ENCODE measurements at regions not wholly inside any gene's neighbourhood (a gene's known extent, or its start where the extent isn't known, plus 50 kb on each side); places are given as distances from the start of the nearest gene placed in this dataset.

DNA sequence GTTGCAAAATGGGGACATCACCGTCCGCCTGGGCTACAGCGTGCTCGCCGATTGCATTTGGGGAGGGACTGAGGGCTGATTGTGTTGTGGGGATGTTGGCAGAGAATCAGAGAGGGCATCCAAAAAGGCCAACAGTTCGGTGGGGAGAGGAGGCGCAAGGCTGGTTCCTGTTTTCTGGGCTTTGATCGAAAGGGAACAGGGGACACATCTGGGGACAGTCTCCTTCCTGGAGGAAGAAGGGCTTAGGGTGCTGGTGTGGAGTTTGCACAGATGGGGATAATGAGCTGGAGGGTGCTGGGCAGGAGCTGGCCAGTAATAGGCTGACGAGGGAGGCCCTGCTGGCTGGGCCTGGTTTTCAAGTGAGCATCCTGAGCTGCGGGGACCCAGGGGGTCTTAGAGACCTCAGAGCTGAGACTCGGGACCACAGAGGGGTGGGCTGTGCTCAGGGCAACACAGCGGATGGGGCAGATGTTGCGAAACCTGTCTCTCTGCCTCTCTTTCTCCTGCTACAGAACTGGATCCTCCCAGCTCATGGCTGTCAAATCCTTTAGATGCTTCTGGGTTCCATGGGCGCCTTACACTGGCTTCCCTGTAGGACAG lies 288.7 kb downstream of the SEC14L1 start:
- CTCF ChIA-PET = interaction anchor here (0.6 to 12.5 kb wide), 40 partner anchors 9 to 150 kb away, joined by 3 to 149 read pairs (median 6); no protein-coding TSS in a partner anchor
- peak overlapping the region; percentile 57 for H3K27ac Mint-ChIP-seq
- ATAC-seq = no peak
- no peak for DNase-seq
- no peaks in the 10 kb centered on the region for H3K27me3 Mint-ChIP-seq (ENCODE audit: low read depth)
- no peak overlapping the region for H3K4me3 Mint-ChIP-seq
- H3K4me1 Mint-ChIP-seq (ENCODE audit: low read depth) = peaks cover 94% of the 10 kb centered on the region
- no peaks in the 10 kb centered on the region for H3K9me3 Mint-ChIP-seq (ENCODE audit: insufficient read depth)
- POLR2A ChIA-PET = interaction anchor here (0.6 to 2.4 kb wide), 12 partner anchors 8 to 47 kb away, joined by 3 to 12 read pairs (median 4); no protein-coding TSS in a partner anchor
- peaks cover 55% of the 10 kb centered on the region for H3K36me3 Mint-ChIP-seq (ENCODE audit: low read depth)

DNA sequence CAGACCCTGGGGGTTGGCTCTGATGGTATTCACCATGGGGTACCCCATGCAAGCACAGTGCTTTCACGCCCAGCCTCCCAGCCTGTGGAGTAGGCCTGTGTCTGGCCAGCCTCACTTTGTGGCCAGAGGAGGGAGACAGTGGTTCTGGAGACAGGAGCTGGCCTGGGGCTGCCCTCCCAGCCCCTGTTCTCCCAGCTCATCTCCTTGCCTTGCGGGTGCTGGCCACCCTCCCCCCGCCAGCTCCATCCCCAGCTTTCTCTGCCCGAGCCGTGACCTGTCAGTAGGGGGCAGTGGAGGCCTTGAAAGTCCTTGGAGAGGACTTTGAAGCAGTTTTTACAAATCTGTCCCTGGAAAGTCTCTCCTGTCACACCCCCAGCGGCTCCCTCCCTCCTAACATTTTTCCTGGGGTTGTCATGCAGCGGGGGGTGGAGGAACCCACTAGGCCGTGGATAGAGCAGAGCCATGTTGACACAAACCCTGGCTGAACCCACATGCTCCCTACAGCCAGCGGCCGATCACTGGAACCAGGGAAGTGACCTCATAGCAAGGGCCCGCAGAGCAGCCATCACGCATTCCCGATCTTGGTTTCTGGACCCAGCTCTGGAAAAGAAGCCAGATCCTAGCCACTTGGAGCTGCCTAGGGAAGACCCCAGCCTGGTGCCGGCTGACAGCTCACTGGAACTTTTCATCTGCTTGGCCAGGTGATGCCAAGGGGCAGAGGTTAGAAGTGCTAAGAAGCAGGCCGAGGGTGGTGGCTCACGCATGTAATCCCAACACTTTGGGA lies 289.4 kb downstream of the SEC14L1 start:
- CTCF ChIA-PET = interaction anchor here (0.6 to 12.5 kb wide), 41 partner anchors 10 to 151 kb away, joined by 3 to 149 read pairs (median 6); no protein-coding TSS in a partner anchor
- Mint-ChIP-seq H3K36me3 (ENCODE audit: low read depth) (peaks cover 62% of the 10 kb centered on the region), H3K27ac (peak overlapping the region; percentile 23), H3K4me3 (no peak overlapping the region), H3K4me1 (ENCODE audit: low read depth) (peaks cover 96% of the 10 kb centered on the region), H3K27me3 (ENCODE audit: low read depth) (no peaks in the 10 kb centered on the region), H3K9me3 (ENCODE audit: insufficient read depth) (no peaks in the 10 kb centered on the region)
- ATAC-seq (peak; percentile 24), DNase-seq (peak; percentile 87)
- POLR2A ChIA-PET = interaction anchor here (0.6 to 2.4 kb wide), 14 partner anchors 8 to 98 kb away, joined by 3 to 12 read pairs (median 3); no protein-coding TSS in a partner anchor

DNA sequence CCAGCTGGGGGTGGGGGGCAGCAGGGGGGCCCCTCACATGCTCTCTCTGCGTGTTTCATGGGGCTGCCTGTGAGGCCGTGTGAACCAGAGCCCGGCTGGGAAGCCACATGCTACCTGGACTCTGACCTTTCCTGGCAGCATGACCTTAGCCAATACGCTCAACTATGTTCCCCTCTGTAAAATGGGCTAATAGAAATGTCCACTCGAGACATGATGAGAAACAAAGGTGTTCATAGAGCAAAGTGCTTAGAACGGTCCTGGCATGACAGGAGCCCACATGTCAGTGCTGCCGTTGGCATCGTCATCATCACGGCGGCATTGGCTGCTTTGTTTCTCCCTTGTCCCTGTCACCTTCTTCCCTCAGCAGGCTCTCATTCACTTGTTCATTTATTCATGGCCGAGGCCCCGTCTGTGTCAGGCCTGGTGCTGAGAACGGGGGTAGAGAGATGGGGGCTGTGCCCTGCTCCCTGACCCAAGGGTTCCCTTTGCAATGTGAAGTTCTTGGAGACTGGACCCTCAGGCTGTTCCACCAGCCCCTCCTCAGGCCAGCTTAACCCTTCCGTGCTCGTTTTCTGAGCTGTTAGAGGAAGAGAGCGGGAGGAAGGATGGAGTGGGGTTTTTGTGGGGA lies 291.4 kb downstream of the SEC14L1 start:
- ATAC-seq (no peak), DNase-seq (peak; percentile 32)
- peaks cover 96% of the 10 kb centered on the region for H3K4me1 Mint-ChIP-seq (ENCODE audit: low read depth)
- peaks cover 69% of the 10 kb centered on the region for H3K36me3 Mint-ChIP-seq (ENCODE audit: low read depth)
- peak overlapping the region; percentile 87 for H3K4me3 Mint-ChIP-seq
- ChIA-PET CTCF (interaction anchor here (0.7 to 12.5 kb wide), 19 partner anchors 8 to 111 kb away, joined by 3 to 149 read pairs (median 11); no protein-coding TSS in a partner anchor), POLR2A (interaction anchor here (0.6 to 14.0 kb wide), 11 partner anchors 9 to 33 kb away, joined by 3 to 169 read pairs (median 5); no protein-coding TSS in a partner anchor)
- H3K27me3 Mint-ChIP-seq (ENCODE audit: low read depth) = no peaks in the 10 kb centered on the region
- H3K9me3 Mint-ChIP-seq (ENCODE audit: insufficient read depth) = no peaks in the 10 kb centered on the region
- H3K27ac Mint-ChIP-seq = peak overlapping the region; percentile 91

DNA sequence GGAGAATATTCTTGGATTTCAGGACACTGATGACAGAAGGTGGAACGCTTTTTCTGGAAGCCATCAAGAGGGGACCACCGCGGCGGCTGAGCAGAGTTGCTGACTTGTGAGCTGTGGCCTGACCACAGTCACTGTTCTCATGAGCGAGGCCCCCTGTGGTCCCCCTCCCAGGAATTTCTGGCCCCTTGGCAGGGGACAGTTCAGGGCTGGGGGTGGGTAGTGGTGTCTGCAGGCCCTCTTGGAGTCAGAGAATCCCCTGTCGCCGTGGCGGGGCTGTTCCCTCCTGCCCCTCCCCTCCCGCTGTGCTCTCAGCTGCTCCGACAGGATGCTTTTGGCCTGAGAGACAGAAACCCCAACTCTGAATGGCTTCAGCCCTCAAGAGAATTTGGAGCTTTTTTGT lies 292.0 kb downstream of the SEC14L1 start:
- Mint-ChIP-seq H3K9me3 (ENCODE audit: insufficient read depth) (no peaks in the 10 kb centered on the region), H3K27ac (peak overlapping the region; percentile 91), H3K36me3 (ENCODE audit: low read depth) (peaks cover 74% of the 10 kb centered on the region), H3K4me3 (peak overlapping the region; percentile 87), H3K27me3 (ENCODE audit: low read depth) (no peaks in the 10 kb centered on the region), H3K4me1 (ENCODE audit: low read depth) (peaks cover 96% of the 10 kb centered on the region)
- peak; percentile 63 for DNase-seq
- ATAC-seq = peak; percentile 15
- POLR2A ChIA-PET = interaction anchor here (0.6 to 14.0 kb wide), 13 partner anchors 8 to 58 kb away, joined by 3 to 169 read pairs (median 4); no protein-coding TSS in a partner anchor
- CTCF ChIA-PET = interaction anchor here (0.7 to 9.3 kb wide), 18 partner anchors 8 to 110 kb away, joined by 3 to 99 read pairs (median 5); no protein-coding TSS in a partner anchor

DNA sequence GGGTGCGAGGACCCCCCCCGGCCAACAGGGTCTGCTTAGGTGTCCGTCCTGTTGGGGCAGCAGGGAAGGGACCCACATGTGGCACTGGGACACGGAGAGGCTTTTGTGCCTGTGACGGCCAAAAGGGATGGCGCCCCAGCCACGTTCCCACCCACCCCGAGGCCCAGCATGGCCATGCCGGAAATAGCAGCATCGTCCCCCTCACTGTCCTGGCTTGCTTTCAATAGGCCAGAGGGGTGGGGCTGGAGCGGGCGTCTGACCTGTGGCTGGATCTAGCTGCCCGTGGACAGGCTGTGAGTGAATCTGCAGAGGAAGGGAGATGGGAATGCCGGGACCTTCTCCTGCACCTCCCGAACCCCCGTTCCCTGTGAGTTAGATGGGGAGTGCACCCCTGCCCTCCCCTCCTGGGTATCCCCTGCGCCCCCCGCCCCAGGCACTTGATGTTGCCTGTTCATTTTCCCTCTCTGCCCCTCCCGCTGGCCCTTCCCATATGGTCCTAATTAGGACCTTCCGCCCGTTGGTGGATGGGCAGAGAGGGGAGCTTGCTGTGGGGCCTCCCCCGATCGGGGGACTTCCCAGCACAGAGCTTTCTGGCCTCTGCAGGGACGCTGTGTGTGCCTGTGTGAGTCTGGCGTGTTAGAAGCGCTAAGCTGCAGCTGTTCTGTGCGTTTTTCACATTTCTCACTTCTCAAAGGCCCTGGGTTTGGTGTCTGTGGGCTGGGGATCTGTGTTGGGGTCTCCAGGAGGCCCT lies 292.8 kb downstream of the SEC14L1 start:
- ChIA-PET CTCF (interaction anchor here (0.7 to 9.3 kb wide), 19 partner anchors 8 to 102 kb away, joined by 3 to 99 read pairs (median 4); no protein-coding TSS in a partner anchor), POLR2A (interaction anchor here (1.1 to 14.0 kb wide), 11 partner anchors 8 to 59 kb away, joined by 3 to 169 read pairs (median 5); no protein-coding TSS in a partner anchor)
- peaks cover 96% of the 10 kb centered on the region for H3K4me1 Mint-ChIP-seq (ENCODE audit: low read depth)
- H3K27ac Mint-ChIP-seq = peak overlapping the region; percentile 91
- ATAC-seq (peak; percentile 27), DNase-seq (peak; percentile 58)
- no peaks in the 10 kb centered on the region for H3K9me3 Mint-ChIP-seq (ENCODE audit: insufficient read depth)
- peak overlapping the region; percentile 87 for H3K4me3 Mint-ChIP-seq
- peaks cover 72% of the 10 kb centered on the region for H3K36me3 Mint-ChIP-seq (ENCODE audit: low read depth)
- no peaks in the 10 kb centered on the region for H3K27me3 Mint-ChIP-seq (ENCODE audit: low read depth)

DNA sequence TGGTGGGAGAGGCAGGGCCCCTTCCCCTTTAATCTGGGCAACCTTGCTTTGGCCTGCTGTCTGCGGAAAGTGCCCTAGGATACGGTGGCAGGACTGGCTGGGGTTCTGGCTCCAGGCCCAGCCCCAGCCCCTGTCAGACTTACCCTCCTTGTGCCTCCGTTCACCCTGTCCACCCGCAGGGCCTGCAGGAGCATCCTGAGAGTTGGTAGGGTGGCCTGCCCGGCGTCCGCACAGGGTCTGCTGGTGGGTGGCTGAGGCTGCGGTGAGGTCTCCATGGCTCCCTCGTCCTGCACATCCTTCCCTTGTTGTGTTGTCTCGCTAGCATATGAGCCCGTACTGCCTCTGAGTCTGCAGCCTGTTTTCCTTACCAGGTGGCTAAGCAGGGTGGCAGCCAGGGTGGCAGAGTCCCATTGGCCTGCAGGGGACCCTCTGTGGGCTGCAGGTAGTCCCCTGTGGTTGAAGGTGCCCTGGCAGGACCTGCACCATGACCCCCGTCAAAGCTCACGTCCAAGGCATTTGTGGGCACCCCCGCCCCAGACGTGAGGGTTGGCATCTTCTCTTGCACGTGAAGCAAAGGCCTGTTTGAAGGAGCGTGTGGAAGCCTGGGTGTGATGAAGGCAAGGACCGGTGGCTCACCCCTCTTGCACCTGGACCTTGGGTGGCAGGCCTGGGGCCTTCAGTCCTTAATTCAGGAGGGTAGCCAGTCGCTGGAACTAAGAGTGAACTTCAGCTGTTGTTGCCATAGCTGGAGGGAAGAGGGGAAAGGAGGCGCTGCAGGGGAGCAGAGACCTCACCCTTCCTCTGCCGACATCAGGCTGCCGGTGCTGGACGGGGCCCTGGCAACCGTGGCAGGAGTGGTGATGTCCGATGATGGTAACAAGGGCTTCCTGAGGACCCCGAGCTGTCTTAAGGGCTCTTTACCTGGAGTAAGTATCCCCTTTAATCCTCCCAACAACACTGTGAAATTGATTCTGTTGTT lies 293.7 kb downstream of the SEC14L1 start:
- ATAC-seq = peak; percentile 6
- peak overlapping the region; percentile 91 for H3K27ac Mint-ChIP-seq
- peaks cover 96% of the 10 kb centered on the region for H3K4me1 Mint-ChIP-seq (ENCODE audit: low read depth)
- peaks cover 69% of the 10 kb centered on the region for H3K36me3 Mint-ChIP-seq (ENCODE audit: low read depth)
- ChIA-PET CTCF (interaction anchor here (0.7 to 9.3 kb wide), 14 partner anchors 11 to 103 kb away, joined by 3 to 99 read pairs (median 6); no protein-coding TSS in a partner anchor), POLR2A (interaction anchor here (1.1 to 14.0 kb wide), 9 partner anchors 11 to 52 kb away, joined by 4 to 169 read pairs (median 8); no protein-coding TSS in a partner anchor)
- DNase-seq = peak; percentile 31
- no peaks in the 10 kb centered on the region for H3K27me3 Mint-ChIP-seq (ENCODE audit: low read depth)
- no peaks in the 10 kb centered on the region for H3K9me3 Mint-ChIP-seq (ENCODE audit: insufficient read depth)
- peak overlapping the region; percentile 87 for H3K4me3 Mint-ChIP-seq

DNA sequence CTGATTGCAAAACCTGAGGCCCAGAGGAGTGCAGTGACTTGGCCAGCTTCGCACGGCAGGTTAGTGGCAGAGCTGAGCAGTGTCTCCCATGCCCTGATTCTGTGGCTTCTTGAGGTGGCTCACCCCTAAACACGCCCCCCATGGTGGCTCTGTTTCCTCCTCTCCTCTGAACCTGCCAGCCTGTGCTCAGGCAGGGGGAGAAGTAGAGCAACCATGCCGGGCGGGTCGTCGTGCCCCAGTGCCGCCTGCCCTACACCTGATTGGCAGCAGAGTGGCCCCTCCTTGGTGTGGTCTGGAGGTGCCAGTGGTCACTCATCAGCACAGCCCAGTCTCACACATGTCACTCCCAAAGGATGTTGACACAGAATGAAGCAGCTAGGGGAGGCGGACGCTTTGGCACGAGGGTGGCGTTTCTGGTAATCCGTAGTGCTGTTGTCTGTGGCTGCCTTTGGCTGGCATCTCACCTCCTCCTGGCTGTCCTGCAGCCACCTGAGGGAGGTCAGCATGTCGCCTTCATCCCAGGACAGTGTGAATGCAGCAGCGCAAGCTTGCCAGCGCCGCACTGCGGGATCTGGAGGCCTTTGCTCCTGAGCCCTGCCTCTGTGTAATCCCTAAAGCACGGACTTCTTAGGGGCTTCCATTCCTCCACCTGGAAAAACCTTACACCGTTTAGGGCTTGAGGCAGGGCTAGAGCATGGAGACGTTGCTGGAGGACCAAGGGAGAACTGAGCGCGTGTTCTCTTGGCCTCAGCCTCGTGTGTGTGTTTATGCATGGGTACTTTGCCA lies 294.7 kb downstream of the SEC14L1 start:
- peak overlapping the region; percentile 87 for H3K4me3 Mint-ChIP-seq
- no peaks in the 10 kb centered on the region for H3K9me3 Mint-ChIP-seq (ENCODE audit: insufficient read depth)
- ChIA-PET POLR2A (interaction anchor here (0.8 to 14.0 kb wide), 9 partner anchors 10 to 39 kb away, joined by 3 to 169 read pairs (median 4); no protein-coding TSS in a partner anchor), CTCF (interaction anchor here (0.8 to 9.3 kb wide), 9 partner anchors 9 to 104 kb away, joined by 3 to 99 read pairs (median 10); no protein-coding TSS in a partner anchor)
- DNase-seq = peak; percentile 72
- peaks cover 95% of the 10 kb centered on the region for H3K4me1 Mint-ChIP-seq (ENCODE audit: low read depth)
- peak; percentile 62 for ATAC-seq
- H3K27me3 Mint-ChIP-seq (ENCODE audit: low read depth) = no peaks in the 10 kb centered on the region
- H3K27ac Mint-ChIP-seq = peak overlapping the region; percentile 91
- H3K36me3 Mint-ChIP-seq (ENCODE audit: low read depth) = peaks cover 67% of the 10 kb centered on the region

DNA sequence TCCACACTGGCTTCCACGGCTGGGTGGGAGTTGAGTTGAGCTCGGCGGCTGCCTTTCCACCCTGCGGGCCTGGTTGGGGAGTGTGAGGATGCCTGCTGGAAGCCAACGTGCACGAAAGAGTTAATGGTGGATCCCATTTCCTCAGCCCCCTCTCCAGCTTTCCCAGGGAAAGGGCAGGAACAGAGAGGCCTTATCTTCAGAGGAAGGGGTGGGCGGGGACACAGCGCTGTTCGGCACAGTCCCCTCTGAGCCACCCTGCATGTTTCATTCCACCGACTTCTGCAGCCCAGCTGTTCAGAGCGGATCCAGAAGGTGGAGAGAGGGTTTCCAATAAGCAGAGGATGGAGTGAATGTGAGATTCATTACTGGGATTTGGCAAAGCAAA lies 295.3 kb downstream of the SEC14L1 start:
- CTCF ChIA-PET = interaction anchor here (1.1 to 9.3 kb wide), 6 partner anchors 8 to 105 kb away, joined by 4 to 99 read pairs (median 21); no protein-coding TSS in a partner anchor
- POLR2A ChIA-PET = interaction anchor here (0.8 to 14.0 kb wide), 7 partner anchors 9 to 39 kb away, joined by 3 to 169 read pairs (median 4); no protein-coding TSS in a partner anchor
- H3K27me3 Mint-ChIP-seq (ENCODE audit: low read depth) = no peaks in the 10 kb centered on the region
- DNase-seq = no peak
- peak overlapping the region; percentile 87 for H3K4me3 Mint-ChIP-seq
- H3K27ac Mint-ChIP-seq = peak overlapping the region; percentile 91
- no peaks in the 10 kb centered on the region for H3K9me3 Mint-ChIP-seq (ENCODE audit: insufficient read depth)
- ATAC-seq = no peak
- H3K4me1 Mint-ChIP-seq (ENCODE audit: low read depth) = peaks cover 95% of the 10 kb centered on the region
- peaks cover 66% of the 10 kb centered on the region for H3K36me3 Mint-ChIP-seq (ENCODE audit: low read depth)

DNA sequence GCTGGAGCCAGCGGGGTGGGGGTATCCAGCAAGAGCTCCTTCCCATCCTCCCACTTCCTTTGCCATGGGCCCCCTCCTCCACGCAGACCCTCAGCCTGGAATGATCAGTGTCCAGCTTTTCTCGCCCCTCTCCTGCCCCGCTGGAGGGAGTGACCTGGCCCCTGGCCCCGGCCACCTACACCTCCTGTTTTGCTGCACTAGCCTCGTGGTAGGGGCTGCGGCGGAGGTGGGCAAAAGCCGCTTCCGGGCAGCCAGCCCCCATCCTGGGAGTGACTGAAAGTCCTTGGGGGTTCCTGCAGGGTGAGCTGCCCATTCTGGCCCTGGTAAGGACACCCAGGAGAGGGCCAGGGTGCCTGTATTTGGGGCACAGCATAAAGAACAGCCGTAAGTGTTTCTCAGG lies 295.7 kb downstream of the SEC14L1 start:
- POLR2A ChIA-PET = interaction anchor here (1.0 to 14.0 kb wide), 7 partner anchors 9 to 29 kb away, joined by 3 to 169 read pairs (median 4); no protein-coding TSS in a partner anchor
- no peaks in the 10 kb centered on the region for H3K27me3 Mint-ChIP-seq (ENCODE audit: low read depth)
- peaks cover 95% of the 10 kb centered on the region for H3K4me1 Mint-ChIP-seq (ENCODE audit: low read depth)
- peak overlapping the region; percentile 87 for H3K4me3 Mint-ChIP-seq
- H3K36me3 Mint-ChIP-seq (ENCODE audit: low read depth) = peaks cover 66% of the 10 kb centered on the region
- peak overlapping the region; percentile 91 for H3K27ac Mint-ChIP-seq
- H3K9me3 Mint-ChIP-seq (ENCODE audit: insufficient read depth) = no peaks in the 10 kb centered on the region
- DNase-seq (no peak), ATAC-seq (no peak)
- CTCF ChIA-PET = interaction anchor here (1.1 to 9.3 kb wide), 6 partner anchors 8 to 105 kb away, joined by 4 to 99 read pairs (median 21); no protein-coding TSS in a partner anchor

All from activated CD8-positive, alpha-beta T cell treated with anti-CD3 and anti-CD28 coated beads, Interleukin-2, amount 10 ng/mL, durations not matched to agents 7 days and 5 days (primary cell).